WTC11 (cell line): ENCODE measurements at regions not wholly inside any gene's neighbourhood (a gene's known extent, or its start where the extent isn't known, plus 50 kb on each side); places are given as distances from the start of the nearest gene placed in this dataset.

Experiments used
- CBFB ChIP-seq: sonication (generic); formaldehyde crosslinking; IDR thresholded peaks from 2 replicates; pipeline ENCODE4 v1.8.1; 2022; ENCODE audit warnings: mild to moderate bottlenecking, low read depth, missing genetic modification reagents
- IRF2 ChIP-seq: sonication (generic); formaldehyde crosslinking; IDR thresholded peaks from 2 replicates; pipeline ENCODE4 v1.8.0; 2022; ENCODE audit warnings: low read depth, missing genetic modification reagents, borderline replicate concordance
- TF ChIP-seq, protein P1 (sequence below): fragments of 200-600 bp; IDR thresholded peaks from 2 replicates; pipeline ENCODE4 v1.8.0; 2022; ENCODE audit warnings: antibody characterized with exemption

DNA sequence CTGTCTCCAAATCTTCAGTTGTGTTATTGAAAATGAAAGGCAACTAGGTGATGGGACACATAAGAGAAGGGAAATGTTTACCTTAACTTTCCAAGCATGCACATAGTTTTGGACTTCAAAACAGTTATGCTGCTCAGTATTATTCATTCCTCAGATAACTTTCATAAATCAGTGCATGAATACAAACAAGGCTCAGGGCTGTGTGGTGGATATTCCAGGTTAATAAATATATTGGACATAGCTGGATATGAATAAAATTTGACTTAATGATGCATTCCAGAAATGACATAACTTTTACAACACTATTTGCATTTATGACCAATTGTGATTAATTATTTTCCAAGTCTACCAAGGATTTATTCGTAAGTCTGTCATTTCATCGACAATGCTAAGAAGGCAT lies 301.2 kb upstream of the ZNF804A start:
- TF ChIP-seq, protein P1, sequence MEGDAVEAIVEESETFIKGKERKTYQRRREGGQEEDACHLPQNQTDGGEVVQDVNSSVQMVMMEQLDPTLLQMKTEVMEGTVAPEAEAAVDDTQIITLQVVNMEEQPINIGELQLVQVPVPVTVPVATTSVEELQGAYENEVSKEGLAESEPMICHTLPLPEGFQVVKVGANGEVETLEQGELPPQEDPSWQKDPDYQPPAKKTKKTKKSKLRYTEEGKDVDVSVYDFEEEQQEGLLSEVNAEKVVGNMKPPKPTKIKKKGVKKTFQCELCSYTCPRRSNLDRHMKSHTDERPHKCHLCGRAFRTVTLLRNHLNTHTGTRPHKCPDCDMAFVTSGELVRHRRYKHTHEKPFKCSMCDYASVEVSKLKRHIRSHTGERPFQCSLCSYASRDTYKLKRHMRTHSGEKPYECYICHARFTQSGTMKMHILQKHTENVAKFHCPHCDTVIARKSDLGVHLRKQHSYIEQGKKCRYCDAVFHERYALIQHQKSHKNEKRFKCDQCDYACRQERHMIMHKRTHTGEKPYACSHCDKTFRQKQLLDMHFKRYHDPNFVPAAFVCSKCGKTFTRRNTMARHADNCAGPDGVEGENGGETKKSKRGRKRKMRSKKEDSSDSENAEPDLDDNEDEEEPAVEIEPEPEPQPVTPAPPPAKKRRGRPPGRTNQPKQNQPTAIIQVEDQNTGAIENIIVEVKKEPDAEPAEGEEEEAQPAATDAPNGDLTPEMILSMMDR, result no peak
- TF ChIP-seq CBFB (CRISPR knock-in tag) (no peak), IRF2 (CRISPR knock-in tag) (no peak)
